Aorta (tissue), 5 donors: ENCODE measurements at regions not wholly inside any gene's neighbourhood (a gene's known extent, or its start where the extent isn't known, plus 50 kb on each side); places are given as distances from the start of the nearest gene placed in this dataset.

Source experiments
- ATAC-seq: fragments of 200-7000 bp; cut with Tn5 transposase; one replicate; pipeline ENCODE4 v1.9.1; 2022; ENCODE audit warnings: moderate library complexity; ENCODE audit not compliant: low FRiP score
- DNase-seq, 2 donors: peaks; one replicate each; pipeline ENCODE4 v3.0.0-alpha.2; 2020
- H3K27ac ChIP-seq, 2 donors: one replicate each; pipeline ENCODE4 v1.5.1; 2013; ENCODE audit warnings: low read length in 2 of 2, mild to moderate bottlenecking in 2 of 2, moderate library complexity in 2 of 2, control low read depth in 1 of 2, inconsistent platforms in 1 of 2, low read depth in 1 of 2
- H3K27me3 ChIP-seq, 2 donors: one replicate each; pipeline ENCODE4 v1.6.1; 2013; ENCODE audit warnings: control low read depth in 1 of 2, low read length in 1 of 2, mild to moderate bottlenecking in 1 of 2, moderate library complexity in 1 of 2; ENCODE audit not compliant: insufficient read depth in 2 of 2, control insufficient read depth in 1 of 2
- H3K36me3 ChIP-seq, 2 donors: one replicate each; pipeline ENCODE4 v1.6.1; 2013; ENCODE audit warnings: control low read depth in 1 of 2, low read length in 1 of 2, mild to moderate bottlenecking in 1 of 2; ENCODE audit not compliant: insufficient read depth in 2 of 2, control insufficient read depth in 1 of 2
- H3K4me1 ChIP-seq, 2 donors: one replicate each; pipeline ENCODE4 v1.6.1; 2013; ENCODE audit warnings: low read length in 2 of 2, control low read depth in 1 of 2, mild to moderate bottlenecking in 1 of 2, moderate library complexity in 1 of 2; ENCODE audit not compliant: insufficient read depth in 2 of 2, control insufficient read depth in 1 of 2
- H3K4me3 ChIP-seq, 2 donors: one replicate each; pipeline ENCODE4 v1.5.1; 2013; ENCODE audit warnings: low read length in 2 of 2, control low read depth in 1 of 2, mild to moderate bottlenecking in 1 of 2
- H3K9me3 ChIP-seq: one replicate; pipeline ENCODE4 v1.6.1; 2013; ENCODE audit warnings: mild to moderate bottlenecking, low read length; ENCODE audit not compliant: control insufficient read depth
- WGBS, 2 donors: extraction: QIAGEN DNeasy Blood & Tissue Kit; methylation state at CpG; one replicate each; pipeline ENCODE4 v1.1.7; 2013; 5-methylcytosine and 5-hydroxymethylcytosine counted together
- intact Hi-C, 2 donors: fragments of 100-400 bp; cut with DNase I; formaldehyde crosslinking; loops; one replicate each; pipeline versions ENCODE4 v1.14.2 to v1.15.0; 2022
- donor health status: healthy with polysubstance abuse.
- donor health status: Bipolar disorder and iron deficiency.
- donor health status: DM: no; HTN: no; CAD: no.
- donor health status: DM: no; HTN: no; CAD: no.
- donor health status: DM: yes; HTN: yes; CAD: no.

DNA sequence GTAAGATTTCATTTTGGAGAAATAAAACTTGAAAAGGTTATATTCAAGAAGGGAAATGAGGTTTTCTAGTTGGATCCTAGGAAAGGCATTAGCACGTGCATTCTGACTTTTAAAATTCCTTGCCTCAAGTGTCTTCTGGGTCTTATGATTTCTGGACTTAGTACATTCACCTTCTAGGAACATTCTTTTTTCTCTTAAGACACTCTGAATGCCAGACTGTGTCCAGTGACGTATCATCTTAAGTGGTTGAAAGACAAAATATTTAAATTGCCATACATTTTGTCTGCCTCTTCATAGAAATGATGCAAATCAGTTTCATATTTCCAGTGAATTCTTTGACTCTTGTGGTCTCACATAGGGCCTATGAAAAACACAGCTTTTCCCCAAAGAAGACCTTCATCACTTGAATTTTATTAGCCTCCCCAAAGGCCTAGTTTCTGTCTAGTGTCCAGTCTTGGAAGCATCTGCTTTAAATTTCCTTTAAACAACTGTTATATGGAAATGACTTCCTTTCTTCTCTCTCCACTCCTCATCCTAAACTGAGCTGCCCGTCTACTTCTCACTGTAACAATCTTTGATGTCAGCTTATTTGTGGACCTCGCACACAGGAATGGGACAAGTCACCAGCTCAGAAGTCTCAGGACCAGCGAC, 187.2 kb downstream of the HLX start:
- H3K4me3 ChIP-seq: no peak overlapping the region
- no peaks in the 10 kb centered on the region for H3K4me1 ChIP-seq
- intact Hi-C loops: no loop called here
- no peaks in the 10 kb centered on the region for H3K36me3 ChIP-seq
- peaks cover 2% of the 10 kb centered on the region for H3K9me3 ChIP-seq
- DNase-seq (no peak), ATAC-seq (no peak)
- 94 to 95% methylated on average over 5 of the region's 5 CpGs for WGBS, 2 donors
- no peaks in the 10 kb centered on the region for H3K27me3 ChIP-seq
- no peak overlapping the region for H3K27ac ChIP-seq

DNA sequence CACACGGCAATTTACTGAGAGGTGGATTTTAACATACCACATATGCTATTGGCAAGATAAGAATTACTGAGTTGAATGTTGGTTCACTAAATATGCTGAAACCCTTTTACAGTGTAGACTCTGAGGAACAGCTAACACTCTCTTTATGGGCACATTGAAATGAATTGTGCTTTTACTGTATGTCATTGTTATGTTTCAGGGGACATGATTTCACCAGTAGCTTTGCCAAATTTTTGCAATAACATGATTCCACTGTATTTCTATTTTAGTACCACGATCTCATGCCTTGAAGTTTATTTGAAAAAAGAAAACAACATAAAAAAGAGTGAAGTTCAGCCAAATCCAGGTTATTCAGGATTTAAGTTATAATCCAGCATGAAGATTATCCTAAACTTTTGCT, 188.5 kb downstream of the HLX start:
- H3K4me1 ChIP-seq: no peaks in the 10 kb centered on the region
- no peaks in the 10 kb centered on the region for H3K36me3 ChIP-seq
- H3K27ac ChIP-seq: no peak overlapping the region
- ATAC-seq (no peak), DNase-seq (no peak)
- 6 to 10% methylated on average over 2 of the region's 2 CpGs for WGBS, 2 donors
- H3K27me3 ChIP-seq: no peaks in the 10 kb centered on the region
- peaks cover 1% of the 10 kb centered on the region for H3K9me3 ChIP-seq
- H3K4me3 ChIP-seq: no peak overlapping the region
- intact Hi-C loops: no loop called here

DNA sequence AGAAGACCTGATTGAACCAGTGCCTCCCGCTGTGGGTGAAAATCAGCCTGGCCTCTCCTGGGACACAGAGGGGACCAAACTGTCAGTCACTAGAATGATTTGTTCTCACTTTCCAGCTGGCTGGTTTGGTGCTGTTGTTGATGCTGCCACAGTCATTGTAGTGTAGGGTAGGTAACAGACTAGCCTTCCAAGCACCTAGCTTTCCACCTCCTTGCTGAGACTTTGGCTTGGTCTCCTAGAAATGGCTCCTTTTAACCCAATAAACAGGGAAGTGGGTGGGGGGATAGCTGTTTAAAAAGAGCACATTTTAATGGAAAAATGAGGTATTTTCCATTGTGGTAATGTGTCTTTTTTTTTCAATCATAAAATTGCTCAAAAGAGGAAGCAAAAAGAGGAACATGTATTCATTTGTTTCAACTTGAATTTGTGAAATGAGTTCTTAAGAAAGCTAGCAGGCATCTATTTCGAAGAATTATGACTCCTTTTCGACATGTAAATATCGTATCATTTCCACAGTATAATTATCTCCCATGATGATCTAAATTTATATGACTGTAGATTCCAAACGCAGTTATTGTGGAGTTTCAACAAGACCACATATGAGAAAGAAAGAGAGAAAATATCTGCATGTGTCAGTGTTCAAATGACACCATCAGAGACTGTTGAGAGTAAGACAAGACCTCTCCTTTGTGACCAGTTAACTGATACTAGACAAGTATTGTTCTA, 190.1 kb downstream of the HLX start:
- 87 to 93% methylated on average over 5 of the region's 5 CpGs for WGBS, 2 donors
- Histone ChIP-seq H3K4me1 (no peaks in the 10 kb centered on the region), H3K4me3 (no peak overlapping the region), H3K27ac (no peak overlapping the region), H3K9me3 (no peaks in the 10 kb centered on the region), H3K36me3 (no peaks in the 10 kb centered on the region), H3K27me3 (no peaks in the 10 kb centered on the region)
- intact Hi-C loops: no loop called here
- DNase-seq (no peak), ATAC-seq (no peak)

DNA sequence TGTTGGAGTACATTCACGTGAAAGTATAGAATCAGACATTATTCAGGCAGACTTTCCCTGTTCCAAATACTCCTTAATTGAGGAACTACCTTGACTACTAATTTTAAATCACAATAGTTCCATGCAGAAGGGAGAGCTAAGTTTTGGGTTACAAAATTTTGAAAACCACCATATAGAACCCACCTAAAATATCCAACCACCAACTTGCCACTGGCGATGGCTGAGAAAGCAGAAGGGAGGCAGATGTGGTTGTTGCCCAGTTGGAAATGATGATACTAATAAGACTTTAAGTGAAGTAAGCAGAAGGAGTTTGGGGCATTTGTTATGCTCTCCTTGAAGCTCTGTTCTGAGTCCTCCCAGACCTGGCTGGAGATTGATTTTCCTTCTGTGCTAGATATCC, 190.7 kb downstream of the HLX start:
- Histone ChIP-seq H3K27me3 (no peaks in the 10 kb centered on the region), H3K9me3 (no peaks in the 10 kb centered on the region), H3K36me3 (no peaks in the 10 kb centered on the region), H3K27ac (no peak overlapping the region), H3K4me3 (no peak overlapping the region), H3K4me1 (no peaks in the 10 kb centered on the region)
- DNase-seq (no peak), ATAC-seq (no peak)
- 95 to 98% methylated on average over 2 of the region's 2 CpGs for WGBS, 2 donors
- intact Hi-C loops: no loop called here

DNA sequence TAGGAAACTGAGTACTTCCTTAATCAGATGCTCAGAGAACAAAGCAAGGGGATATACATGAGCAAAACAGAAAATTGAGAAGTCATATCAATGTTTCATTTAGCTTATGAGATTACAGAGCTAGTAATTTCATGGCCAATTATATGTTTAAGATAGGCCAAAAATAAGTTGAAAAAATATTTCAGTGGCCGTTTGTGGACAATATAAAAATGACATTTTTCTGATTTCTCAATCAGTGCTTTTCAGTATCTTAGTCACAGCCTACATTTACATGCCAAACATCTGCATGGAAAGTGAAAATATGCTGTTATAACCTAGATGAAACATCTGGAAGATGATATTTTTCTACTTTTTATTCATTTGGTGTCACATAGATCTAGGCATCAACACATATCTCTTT, 192.5 kb downstream of the HLX start:
- intact Hi-C loops: no loop called here

DNA sequence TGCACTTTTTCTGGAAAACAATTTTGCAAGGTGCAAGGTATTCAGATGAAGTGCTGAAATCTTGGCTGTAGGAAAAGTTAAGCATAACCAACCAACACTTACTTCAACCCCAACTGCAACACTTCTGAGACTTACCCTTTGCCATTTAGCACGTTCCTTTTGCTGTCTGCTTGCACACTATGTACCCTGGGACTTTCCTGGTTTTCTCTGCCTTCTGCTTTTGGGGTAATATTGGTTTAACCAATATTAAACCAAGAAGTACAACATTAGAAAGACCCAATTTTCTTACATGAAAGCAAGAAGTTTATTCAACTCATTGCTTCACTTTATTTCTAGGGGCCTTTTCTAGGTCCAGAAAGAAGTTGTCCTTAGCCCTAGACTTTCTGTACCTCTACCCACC, 193.0 kb downstream of the HLX start:
- H3K4me3 ChIP-seq: no peak overlapping the region
- DNase-seq: no peak
- intact Hi-C loops: no loop called here
- 79% methylated on average over 1 of the region's 1 CpG for WGBS, 2 donors
- no peak overlapping the region for H3K27ac ChIP-seq
- H3K9me3 ChIP-seq: no peaks in the 10 kb centered on the region
- no peak for ATAC-seq
- H3K36me3 ChIP-seq: no peaks in the 10 kb centered on the region
- no peaks in the 10 kb centered on the region for H3K27me3 ChIP-seq
- H3K4me1 ChIP-seq: no peaks in the 10 kb centered on the region

More for the DNA sequence above, 192.5 kb downstream of the HLX start:
- no peak overlapping the region for H3K4me3 ChIP-seq
- ATAC-seq: no peak
- no peaks in the 10 kb centered on the region for H3K27me3 ChIP-seq
- no peak for DNase-seq
- H3K4me1 ChIP-seq: no peaks in the 10 kb centered on the region
- H3K27ac ChIP-seq: no peak overlapping the region
- WGBS, 2 donors: 14 to 23% methylated on average over 1 of the region's 1 CpG
- no peaks in the 10 kb centered on the region for H3K9me3 ChIP-seq
- H3K36me3 ChIP-seq: no peaks in the 10 kb centered on the region

DNA sequence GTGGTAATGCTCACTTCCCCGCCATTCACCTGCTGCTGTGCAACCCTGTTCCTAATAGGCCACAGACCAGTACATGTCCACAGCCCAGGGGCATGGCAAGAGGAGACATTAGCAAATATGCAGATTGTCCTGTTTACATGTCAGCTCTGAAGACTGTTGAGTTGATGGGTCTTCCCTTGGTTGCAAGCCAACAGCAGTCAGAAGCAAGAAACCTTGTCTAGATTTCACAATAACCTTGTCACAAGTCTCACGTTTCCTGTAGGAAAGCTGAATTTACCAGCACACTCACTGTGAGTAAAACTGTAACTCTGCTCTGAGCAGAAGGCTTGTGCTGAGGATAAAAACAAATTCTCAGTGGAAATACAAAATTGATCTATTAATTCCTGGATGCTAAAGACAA, 195.1 kb downstream of the HLX start:
- no peaks in the 10 kb centered on the region for H3K9me3 ChIP-seq
- no peak overlapping the region for H3K4me3 ChIP-seq
- 79 to 85% methylated on average over 2 of the region's 2 CpGs for WGBS, 2 donors
- H3K27me3 ChIP-seq: no peaks in the 10 kb centered on the region
- peaks cover 0 to 6% of the 10 kb centered on the region in 2 donors for H3K4me1 ChIP-seq
- H3K27ac ChIP-seq: no peak overlapping the region
- intact Hi-C loops: no loop called here
- no peaks in the 10 kb centered on the region for H3K36me3 ChIP-seq
- ATAC-seq (no peak), DNase-seq (no peak)

DNA sequence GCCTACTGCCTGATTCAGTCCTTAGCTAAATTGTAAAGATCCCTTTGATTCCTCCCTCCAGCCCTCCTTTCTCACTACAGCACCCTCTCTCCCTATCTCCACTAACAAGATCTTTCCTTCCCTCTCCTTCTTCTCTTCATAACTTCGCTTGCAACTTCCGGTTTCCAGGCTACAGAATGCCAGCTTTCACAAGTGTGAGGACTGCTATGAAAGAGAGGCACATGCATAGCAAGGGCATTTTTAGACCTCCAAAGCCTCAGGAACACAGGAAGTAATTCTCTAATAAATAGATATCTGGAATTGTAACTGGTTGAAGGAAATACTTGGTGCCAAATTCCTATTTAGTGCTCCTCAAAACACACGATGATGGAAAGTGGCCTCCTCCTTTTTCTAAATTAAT, 196.7 kb downstream of the HLX start:
- Histone ChIP-seq H3K27ac (no peak overlapping the region), H3K4me1 (peaks cover 0 to 6% of the 10 kb centered on the region in 2 donors), H3K36me3 (no peaks in the 10 kb centered on the region), H3K4me3 (no peak overlapping the region), H3K9me3 (no peaks in the 10 kb centered on the region), H3K27me3 (no peaks in the 10 kb centered on the region)
- intact Hi-C loops: no loop called here
- 47 to 51% methylated on average over 3 of the region's 3 CpGs for WGBS, 2 donors
- ATAC-seq: no peak
- DNase-seq: no peak

DNA sequence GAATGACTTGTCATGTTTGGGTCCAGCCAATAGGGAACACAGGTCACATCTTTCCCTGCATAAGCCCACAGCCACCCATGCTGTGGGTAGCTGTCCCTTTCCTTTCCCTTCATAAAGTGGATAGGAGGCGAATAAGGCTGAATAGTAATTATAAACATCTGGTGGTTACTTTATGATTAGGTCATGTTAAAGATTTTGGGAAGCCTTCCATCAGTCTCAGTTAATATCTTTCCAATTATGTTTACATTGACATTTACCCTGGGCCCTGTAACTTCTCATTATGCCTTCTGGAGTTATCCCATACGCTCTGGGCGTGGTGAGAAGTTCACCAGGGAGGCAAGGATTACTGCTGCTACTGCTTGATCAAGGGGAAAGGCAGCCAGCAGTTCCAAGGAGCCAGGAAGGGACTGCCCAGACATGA, 197.2 kb downstream of the HLX start:
- Histone ChIP-seq H3K9me3 (no peaks in the 10 kb centered on the region), H3K36me3 (no peaks in the 10 kb centered on the region), H3K27me3 (no peaks in the 10 kb centered on the region), H3K4me1 (peaks cover 0 to 6% of the 10 kb centered on the region in 2 donors), H3K4me3 (no peak overlapping the region), H3K27ac (no peak overlapping the region)
- intact Hi-C loops: no loop called here
- DNase-seq: no peak
- 92 to 97% methylated on average over 3 of the region's 3 CpGs for WGBS, 2 donors
- ATAC-seq: no peak
